ENCODE measurements at regions not wholly inside any gene's neighbourhood (a gene's known extent, or its start where the extent isn't known, plus 50 kb on each side); places are given as distances from the start of the nearest gene placed in this dataset.

DNA sequence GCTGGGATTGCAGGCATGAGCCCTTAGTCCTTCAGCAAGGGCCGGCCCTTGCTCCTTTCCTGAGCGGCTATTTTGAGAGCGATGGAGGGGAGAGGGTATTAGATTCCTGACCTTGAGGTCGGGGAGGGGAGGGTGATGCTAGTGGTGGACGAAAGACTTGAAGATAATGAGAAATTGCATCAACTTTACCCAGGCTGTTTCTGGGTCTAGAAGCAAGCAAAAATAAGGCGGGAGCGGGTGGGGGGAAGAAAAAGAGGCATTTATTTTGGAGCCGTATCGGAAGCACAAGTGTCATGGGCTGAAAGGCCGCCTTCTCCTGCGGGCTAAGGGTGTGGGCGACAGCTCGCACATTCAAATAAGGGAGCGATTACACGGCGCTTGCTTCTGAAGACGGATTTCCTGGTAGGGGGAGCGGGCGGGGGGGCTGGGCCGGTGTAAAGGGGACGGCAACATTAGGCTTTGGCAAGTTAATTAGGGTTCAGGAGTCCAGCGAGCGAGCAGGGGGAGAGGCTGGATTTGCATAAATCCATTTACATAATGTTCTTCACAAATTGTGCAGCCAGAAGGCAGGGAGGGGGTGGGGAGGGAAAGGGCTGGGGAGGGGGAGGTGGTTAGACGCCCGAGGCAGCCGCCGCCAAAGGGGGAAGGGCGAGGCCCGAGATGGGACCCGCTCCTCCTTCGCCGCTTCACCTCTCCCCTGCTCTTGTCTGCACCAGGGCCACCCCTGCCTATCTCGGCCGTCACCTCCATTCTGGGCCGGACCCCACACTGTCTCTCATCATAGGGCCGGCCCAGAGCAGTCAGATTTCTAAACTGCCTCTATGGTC lies 245.9 kb downstream of the MIAT start:
- H3K4me3 ChIP-seq (ENCODE audit: low read depth, low read length) = no peak overlapping the region
- H3K27ac ChIP-seq (ENCODE audit: low read depth) = no peak overlapping the region
- no peak for DNase-seq (ENCODE audit: extremely low spot score)
- WGBS = 7% methylated on average over 36 of the region's 36 CpGs
- H3K4me1 ChIP-seq (ENCODE audit: insufficient read depth) = peaks cover 3% of the 10 kb centered on the region
- no peaks in the 10 kb centered on the region for H3K36me3 ChIP-seq (ENCODE audit: insufficient read depth)

DNA sequence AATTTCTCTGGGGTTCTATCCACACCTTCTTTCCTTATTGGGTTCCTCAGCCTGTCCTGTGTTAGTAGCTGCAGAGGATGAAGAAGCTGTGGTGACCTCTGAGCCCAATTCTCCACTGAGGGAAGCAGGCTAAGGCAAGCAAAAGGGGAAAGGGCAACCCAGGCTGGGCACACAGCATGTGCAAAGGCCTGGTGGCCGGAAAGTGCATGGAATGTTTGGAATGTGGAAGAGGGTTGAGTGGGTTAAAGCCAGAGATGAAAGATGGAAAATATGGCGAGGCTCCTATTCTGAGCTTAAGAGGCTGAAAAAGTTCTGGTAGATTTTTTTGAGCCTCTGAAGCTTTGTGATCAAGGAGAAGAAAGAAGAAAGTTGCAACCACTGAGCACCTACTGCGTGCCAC lies 247.1 kb downstream of the MIAT start:
- DNase-seq (ENCODE audit: extremely low spot score) = no peak
- Histone ChIP-seq H3K4me1 (ENCODE audit: insufficient read depth) (peaks cover 3% of the 10 kb centered on the region), H3K27ac (ENCODE audit: low read depth) (no peak overlapping the region), H3K4me3 (ENCODE audit: low read depth, low read length) (no peak overlapping the region), H3K36me3 (ENCODE audit: insufficient read depth) (no peaks in the 10 kb centered on the region)
- 50% methylated on average over 3 of the region's 3 CpGs for WGBS

DNA sequence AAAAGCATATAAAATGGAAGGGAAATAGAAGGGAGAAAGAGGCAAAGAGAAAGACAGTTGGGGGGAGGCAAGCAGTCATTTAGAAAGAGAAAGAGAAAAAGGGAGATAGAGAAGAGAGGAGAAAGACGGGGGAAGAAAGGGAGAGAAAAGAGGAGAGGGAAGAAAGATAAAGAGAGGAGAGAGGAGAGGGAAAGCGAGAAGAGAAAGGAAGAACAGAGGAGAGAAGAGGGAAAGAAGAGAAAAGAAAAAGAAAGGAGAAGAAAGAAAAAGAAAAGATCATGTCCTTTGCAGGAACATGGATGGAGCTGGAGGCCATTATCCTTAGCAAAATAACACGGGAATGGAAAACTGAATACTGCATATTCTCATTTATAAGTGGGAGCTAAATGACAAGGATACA lies 247.7 kb downstream of the MIAT start:
- no peak for DNase-seq (ENCODE audit: extremely low spot score)
- WGBS = 67% methylated on average over 3 of the region's 3 CpGs
- peaks cover 3% of the 10 kb centered on the region for H3K4me1 ChIP-seq (ENCODE audit: insufficient read depth)
- H3K27ac ChIP-seq (ENCODE audit: low read depth) = no peak overlapping the region
- H3K36me3 ChIP-seq (ENCODE audit: insufficient read depth) = no peaks in the 10 kb centered on the region
- no peak overlapping the region for H3K4me3 ChIP-seq (ENCODE audit: low read depth, low read length)

DNA sequence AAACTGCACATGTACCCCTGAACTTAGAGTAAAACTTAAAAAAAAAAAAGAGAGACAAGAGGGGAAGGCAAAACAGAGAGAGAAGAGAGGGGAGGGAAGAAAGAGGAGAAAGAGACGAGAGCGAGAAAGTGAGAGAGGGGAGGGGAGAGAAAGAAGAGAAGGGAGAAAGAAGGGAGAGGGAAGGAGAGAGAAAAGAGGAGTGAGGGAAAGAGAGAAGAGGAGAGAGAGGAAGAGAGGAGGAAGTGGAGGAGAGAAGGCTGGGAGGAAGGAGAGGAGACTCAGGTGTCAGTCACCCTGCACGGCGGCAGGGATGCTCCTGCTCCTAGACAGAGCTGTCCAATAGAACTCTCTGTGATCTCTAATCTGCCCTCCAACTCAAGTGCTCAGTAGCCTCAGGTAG lies 248.3 kb downstream of the MIAT start:
- H3K36me3 ChIP-seq (ENCODE audit: insufficient read depth) = no peaks in the 10 kb centered on the region
- peaks cover 3% of the 10 kb centered on the region for H3K4me1 ChIP-seq (ENCODE audit: insufficient read depth)
- no peak for DNase-seq (ENCODE audit: extremely low spot score)
- no peak overlapping the region for H3K27ac ChIP-seq (ENCODE audit: low read depth)
- WGBS = 48% methylated on average over 4 of the region's 4 CpGs
- H3K4me3 ChIP-seq (ENCODE audit: low read depth, low read length) = no peak overlapping the region

DNA sequence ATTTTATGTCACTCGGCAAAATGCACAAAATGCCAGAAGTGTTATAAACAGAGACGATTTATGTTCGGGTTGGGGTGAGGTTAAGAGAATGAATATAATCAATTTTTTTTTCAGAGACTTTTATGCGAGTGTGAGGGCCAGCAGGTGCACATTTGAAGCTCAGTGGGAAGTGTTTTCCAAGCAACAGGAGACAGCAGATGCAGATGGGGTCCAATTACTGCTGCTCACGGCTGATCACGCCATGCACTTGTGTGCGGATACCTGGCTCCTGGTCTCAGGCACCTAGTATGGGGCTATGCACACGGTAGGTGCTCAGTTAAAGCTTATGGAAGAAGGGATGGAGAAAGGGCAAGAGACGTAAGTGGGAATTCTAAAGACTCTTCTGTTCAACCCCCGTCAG lies 249.1 kb downstream of the MIAT start:
- H3K36me3 ChIP-seq (ENCODE audit: insufficient read depth) = no peaks in the 10 kb centered on the region
- H3K4me3 ChIP-seq (ENCODE audit: low read depth, low read length) = no peak overlapping the region
- no peak overlapping the region for H3K27ac ChIP-seq (ENCODE audit: low read depth)
- peaks cover 3% of the 10 kb centered on the region for H3K4me1 ChIP-seq (ENCODE audit: insufficient read depth)
- no peak for DNase-seq (ENCODE audit: extremely low spot score)
- WGBS = 78% methylated on average over 10 of the region's 10 CpGs

DNA sequence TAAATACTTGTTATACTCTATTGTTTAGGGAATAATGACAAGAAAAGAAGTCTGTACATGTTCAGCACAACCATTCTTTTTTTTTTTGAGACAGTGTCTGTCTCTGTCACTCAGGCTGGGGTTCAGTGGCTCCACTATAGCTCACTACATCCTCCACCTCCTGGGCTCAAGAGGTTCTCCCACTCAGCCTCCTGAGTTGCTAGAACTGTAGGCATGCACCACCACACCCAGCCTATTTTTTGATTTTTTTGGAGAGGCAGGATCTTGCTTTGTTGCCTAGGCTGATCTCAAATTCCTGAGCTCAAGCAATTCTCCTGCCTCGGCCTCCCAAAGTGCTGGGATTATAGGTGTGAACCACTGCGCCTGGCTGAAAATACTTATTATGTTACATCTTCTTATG lies 250.0 kb downstream of the MIAT start:
- DNase-seq (ENCODE audit: extremely low spot score) = no peak
- 90% methylated on average over 2 of the region's 2 CpGs for WGBS
- Histone ChIP-seq H3K27ac (ENCODE audit: low read depth) (no peak overlapping the region), H3K36me3 (ENCODE audit: insufficient read depth) (no peaks in the 10 kb centered on the region), H3K4me1 (ENCODE audit: insufficient read depth) (peaks cover 3% of the 10 kb centered on the region), H3K4me3 (ENCODE audit: low read depth, low read length) (no peak overlapping the region)

DNA sequence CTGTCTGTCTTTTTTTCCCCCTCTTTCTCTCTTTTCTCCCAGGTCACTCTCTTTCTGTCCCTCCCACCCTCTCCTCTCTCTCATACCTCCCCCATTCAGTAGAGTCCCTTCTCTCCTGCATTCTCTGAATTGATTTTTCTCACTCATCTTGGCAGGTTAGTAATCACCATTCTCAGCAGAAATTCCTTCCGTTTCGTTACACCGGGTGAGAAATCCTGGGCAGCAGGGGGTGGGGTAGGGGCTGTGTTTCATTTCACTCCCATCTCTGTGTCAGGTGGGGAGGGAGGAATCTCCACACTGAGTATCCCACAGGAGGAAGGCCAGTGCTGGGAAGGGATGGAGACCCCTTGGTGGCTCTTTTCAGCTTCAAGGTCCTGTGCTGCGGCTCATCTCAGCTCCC lies 253.5 kb downstream of the MIAT start:
- no peak overlapping the region for H3K4me3 ChIP-seq (ENCODE audit: low read depth, low read length)
- H3K27ac ChIP-seq (ENCODE audit: low read depth) = no peak overlapping the region
- H3K36me3 ChIP-seq (ENCODE audit: insufficient read depth) = no peaks in the 10 kb centered on the region
- WGBS = 28% methylated on average over 4 of the region's 4 CpGs
- no peak for DNase-seq (ENCODE audit: extremely low spot score)
- no peaks in the 10 kb centered on the region for H3K4me1 ChIP-seq (ENCODE audit: insufficient read depth)

DNA sequence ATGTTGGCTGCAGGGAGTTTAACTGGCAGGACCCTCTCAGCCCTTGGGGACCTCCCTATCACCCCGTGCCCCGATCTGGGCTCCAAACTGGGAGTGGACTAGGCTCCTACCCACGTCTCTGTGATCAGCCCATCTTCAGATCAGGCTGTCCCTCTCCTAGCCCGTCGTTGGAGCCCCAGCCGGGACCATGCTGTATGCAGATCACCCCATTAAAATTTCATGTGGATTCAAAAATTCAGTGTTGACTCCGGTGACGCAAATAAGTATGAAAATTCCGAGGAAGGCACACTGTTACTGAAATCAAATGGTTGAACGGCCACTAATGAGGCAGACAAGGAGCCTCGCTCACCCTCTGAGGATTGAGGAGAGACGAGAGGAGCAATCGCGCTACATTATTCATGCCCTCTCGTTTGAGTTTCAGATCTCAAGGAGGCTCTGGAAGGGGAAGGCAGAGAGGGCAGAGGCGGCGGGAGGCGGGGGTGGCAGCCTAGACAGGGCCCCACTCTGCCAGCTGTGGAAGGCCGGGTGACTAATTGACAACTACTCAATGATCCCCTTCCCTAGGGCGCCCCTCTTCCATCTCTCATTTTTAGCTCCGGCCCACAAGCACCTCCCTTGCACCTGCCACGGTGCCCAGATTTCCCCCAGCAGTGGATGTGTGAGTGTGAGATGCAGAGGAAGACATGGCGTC lies 255.4 kb downstream of the MIAT start:
- DNase-seq (ENCODE audit: extremely low spot score) = no peak
- Histone ChIP-seq H3K4me3 (ENCODE audit: low read depth, low read length) (no peak overlapping the region), H3K27ac (ENCODE audit: low read depth) (no peak overlapping the region), H3K36me3 (ENCODE audit: insufficient read depth) (no peaks in the 10 kb centered on the region), H3K4me1 (ENCODE audit: insufficient read depth) (no peaks in the 10 kb centered on the region)
- 34% methylated on average over 23 of the region's 23 CpGs for WGBS

DNA sequence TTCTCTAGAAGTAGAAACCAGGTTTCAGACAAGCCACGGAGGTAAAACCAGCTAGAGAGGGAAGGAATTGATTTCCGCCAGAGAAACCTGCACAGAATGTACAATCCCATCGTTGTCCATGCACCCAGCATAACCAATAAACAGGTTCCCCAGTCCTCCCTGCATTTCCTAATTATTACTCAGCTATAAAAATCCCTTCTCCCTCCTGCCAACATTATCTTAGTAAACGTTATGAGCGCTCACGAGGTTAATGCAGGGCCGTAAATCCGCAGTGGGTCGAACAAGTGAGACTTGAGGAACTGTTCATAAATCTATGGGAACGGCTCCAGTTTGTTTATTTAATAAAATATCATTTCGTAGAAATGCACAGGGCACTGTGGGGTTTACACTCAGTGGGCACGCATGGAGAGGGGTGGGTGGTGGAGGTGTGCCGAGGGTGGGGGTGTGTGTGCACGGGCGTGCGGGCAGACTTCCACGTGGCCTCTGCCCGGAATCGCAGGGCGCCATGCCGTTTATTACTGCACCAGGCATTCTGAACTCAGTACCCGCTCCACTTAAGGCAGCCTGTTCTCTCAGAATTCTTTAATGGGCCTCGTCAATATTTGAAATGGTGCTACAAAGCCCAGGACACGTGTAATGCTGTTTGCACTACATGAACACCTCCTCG lies 257.3 kb downstream of the MIAT start:
- Histone ChIP-seq H3K4me3 (ENCODE audit: low read depth, low read length) (no peak overlapping the region), H3K27ac (ENCODE audit: low read depth) (no peak overlapping the region), H3K36me3 (ENCODE audit: insufficient read depth) (no peaks in the 10 kb centered on the region), H3K4me1 (ENCODE audit: insufficient read depth) (no peaks in the 10 kb centered on the region)
- DNase-seq (ENCODE audit: extremely low spot score) = no peak
- 59% methylated on average over 25 of the region's 25 CpGs for WGBS

DNA sequence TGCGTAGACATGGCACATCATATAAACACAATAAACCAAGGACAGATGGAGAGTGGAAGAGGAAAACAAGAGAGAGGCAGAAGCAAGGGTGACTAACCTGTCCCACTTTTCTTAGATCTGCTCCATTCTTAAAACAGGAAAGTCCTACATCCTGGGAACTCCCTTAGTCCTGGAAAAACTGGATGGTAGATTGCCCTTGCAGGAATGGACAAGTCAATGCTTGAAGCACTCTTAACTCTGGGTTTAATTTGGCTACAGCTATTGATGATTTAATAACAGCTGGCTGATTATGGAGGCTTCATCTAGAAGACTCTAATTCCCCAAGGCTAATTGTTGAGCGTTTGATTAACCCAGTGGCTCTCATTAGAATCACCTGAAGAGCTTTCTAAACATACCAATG lies 258.8 kb downstream of the MIAT start:
- WGBS = 80% methylated on average over 2 of the region's 2 CpGs
- Histone ChIP-seq H3K27ac (ENCODE audit: low read depth) (no peak overlapping the region), H3K4me1 (ENCODE audit: insufficient read depth) (no peaks in the 10 kb centered on the region), H3K4me3 (ENCODE audit: low read depth, low read length) (no peak overlapping the region), H3K36me3 (ENCODE audit: insufficient read depth) (no peaks in the 10 kb centered on the region)
- DNase-seq (ENCODE audit: extremely low spot score) = no peak

DNA sequence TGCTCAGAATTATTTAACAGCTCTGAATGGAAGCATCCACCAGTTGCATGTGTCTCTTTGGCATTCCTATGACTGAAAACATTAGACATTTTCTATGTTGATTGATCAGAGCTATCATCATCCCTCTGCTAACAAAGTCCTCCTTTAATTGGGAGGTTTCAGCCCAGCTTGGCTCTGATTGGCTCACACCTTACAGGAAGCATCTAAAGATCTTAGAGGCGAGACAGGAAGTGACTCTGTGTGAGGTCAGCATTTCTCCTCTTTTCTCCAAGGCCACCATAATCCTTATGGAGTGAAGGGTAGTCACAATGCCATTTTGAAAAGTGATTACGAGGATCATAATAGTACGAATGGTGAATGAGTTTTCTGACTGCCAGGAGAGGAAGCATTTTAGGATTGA lies 260.8 kb downstream of the MIAT start:
- no peak overlapping the region for H3K27ac ChIP-seq (ENCODE audit: low read depth)
- no peak overlapping the region for H3K4me3 ChIP-seq (ENCODE audit: low read depth, low read length)
- 71% methylated on average over 3 of the region's 3 CpGs for WGBS
- no peaks in the 10 kb centered on the region for H3K4me1 ChIP-seq (ENCODE audit: insufficient read depth)
- H3K36me3 ChIP-seq (ENCODE audit: insufficient read depth) = no peaks in the 10 kb centered on the region
- no peak for DNase-seq (ENCODE audit: extremely low spot score)

DNA sequence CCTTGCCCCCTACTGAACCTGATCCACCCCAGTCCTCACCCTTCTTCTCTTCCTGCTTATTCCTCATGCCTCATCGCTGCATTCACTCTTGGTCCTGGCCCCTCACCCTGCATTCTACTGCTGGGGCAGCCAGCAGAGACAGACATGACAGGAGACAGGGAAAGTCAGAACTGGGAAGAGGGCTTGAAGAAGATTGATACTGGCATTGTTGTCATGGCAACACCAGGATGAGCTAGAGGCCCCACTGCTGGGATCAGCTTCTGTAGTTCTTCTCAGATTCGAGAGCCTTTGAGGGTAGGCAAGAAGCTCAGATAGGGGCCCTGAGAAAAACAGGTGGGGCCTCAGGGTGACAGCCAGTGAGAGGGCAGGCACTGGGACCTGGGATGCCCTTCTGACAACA lies 264.3 kb downstream of the MIAT start:
- Histone ChIP-seq H3K27ac (ENCODE audit: low read depth) (no peak overlapping the region), H3K4me3 (ENCODE audit: low read depth, low read length) (no peak overlapping the region), H3K36me3 (ENCODE audit: insufficient read depth) (no peaks in the 10 kb centered on the region), H3K4me1 (ENCODE audit: insufficient read depth) (no peaks in the 10 kb centered on the region)
- DNase-seq (ENCODE audit: extremely low spot score) = no peak
- WGBS = 62% methylated on average over 2 of the region's 2 CpGs

DNA sequence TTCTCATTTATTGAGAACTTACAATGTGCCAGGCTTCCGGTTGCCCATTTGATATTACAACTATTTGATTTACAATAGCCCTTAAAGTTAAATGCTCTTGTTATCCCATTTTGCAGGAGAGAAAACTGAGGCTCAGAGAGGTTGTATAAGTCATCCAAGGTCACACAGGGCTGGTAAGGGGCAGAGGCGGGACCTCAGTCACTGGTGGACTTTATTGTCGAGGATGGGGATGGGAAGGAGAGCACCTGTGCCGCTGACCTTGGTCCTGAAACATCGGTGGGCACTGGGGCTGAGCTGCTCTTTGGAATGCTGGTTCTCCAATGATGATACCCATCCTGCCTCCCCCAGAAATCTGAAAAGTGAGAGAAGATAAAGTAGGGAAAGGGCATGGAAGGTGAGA lies 265.4 kb downstream of the MIAT start:
- H3K36me3 ChIP-seq (ENCODE audit: insufficient read depth) = no peaks in the 10 kb centered on the region
- DNase-seq (ENCODE audit: extremely low spot score) = no peak
- 26% methylated on average over 5 of the region's 5 CpGs for WGBS
- H3K27ac ChIP-seq (ENCODE audit: low read depth) = no peak overlapping the region
- no peak overlapping the region for H3K4me3 ChIP-seq (ENCODE audit: low read depth, low read length)
- no peaks in the 10 kb centered on the region for H3K4me1 ChIP-seq (ENCODE audit: insufficient read depth)

DNA sequence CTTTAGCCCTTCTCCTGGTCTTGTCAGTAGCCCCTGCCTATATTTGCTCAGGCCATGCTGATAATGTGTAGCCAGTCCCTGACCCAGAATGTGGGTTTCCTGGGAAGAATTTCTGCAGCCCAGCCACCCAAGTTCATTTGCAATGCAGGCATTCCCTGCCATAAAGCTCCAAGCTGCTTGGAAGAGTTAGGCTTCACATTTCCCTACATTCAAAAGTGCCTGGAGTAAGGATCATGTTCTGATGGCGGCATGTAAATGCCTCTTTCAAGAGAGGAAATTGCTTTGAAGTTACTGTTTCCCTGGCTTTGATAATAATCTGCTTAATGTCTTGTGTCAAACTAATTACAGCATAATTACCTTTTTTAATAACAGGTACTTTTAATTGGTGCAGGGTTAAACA lies 266.1 kb downstream of the MIAT start:
- Histone ChIP-seq H3K27ac (ENCODE audit: low read depth) (no peak overlapping the region), H3K4me1 (ENCODE audit: insufficient read depth) (no peaks in the 10 kb centered on the region), H3K36me3 (ENCODE audit: insufficient read depth) (no peaks in the 10 kb centered on the region), H3K4me3 (ENCODE audit: low read depth, low read length) (no peak overlapping the region)
- 16% methylated on average over 1 of the region's 1 CpG for WGBS
- no peak for DNase-seq (ENCODE audit: extremely low spot score)
